Hepatocyte (in vitro differentiated cells): ENCODE measurements at regions not wholly inside any gene's neighbourhood (a gene's known extent, or its start where the extent isn't known, plus 50 kb on each side); places are given as distances from the start of the nearest gene placed in this dataset.

Experiments used
- EZH2 ChIP-seq: fragments of 200-600 bp; sonication (generic); IDR thresholded peaks from 2 replicates; pipeline ENCODE4 v1.6.1; 2016; ENCODE audit warnings: antibody characterized with exemption, mild to moderate bottlenecking, borderline replicate concordance
- TF ChIP-seq, protein P1 (sequence below): fragments of 200-600 bp; sonication (generic); IDR thresholded peaks from 2 replicates; pipeline ENCODE4 v1.5.1; 2016; ENCODE audit warnings: antibody characterized with exemption, mild to moderate bottlenecking; ENCODE audit not compliant: poor library complexity

GRCh38 chr13:22402682-22403081 is 731.8 kb downstream of the FGF9 start:
- TF ChIP-seq, protein P1, sequence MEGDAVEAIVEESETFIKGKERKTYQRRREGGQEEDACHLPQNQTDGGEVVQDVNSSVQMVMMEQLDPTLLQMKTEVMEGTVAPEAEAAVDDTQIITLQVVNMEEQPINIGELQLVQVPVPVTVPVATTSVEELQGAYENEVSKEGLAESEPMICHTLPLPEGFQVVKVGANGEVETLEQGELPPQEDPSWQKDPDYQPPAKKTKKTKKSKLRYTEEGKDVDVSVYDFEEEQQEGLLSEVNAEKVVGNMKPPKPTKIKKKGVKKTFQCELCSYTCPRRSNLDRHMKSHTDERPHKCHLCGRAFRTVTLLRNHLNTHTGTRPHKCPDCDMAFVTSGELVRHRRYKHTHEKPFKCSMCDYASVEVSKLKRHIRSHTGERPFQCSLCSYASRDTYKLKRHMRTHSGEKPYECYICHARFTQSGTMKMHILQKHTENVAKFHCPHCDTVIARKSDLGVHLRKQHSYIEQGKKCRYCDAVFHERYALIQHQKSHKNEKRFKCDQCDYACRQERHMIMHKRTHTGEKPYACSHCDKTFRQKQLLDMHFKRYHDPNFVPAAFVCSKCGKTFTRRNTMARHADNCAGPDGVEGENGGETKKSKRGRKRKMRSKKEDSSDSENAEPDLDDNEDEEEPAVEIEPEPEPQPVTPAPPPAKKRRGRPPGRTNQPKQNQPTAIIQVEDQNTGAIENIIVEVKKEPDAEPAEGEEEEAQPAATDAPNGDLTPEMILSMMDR = no peak
- no peak for TF ChIP-seq EZH2
